ENCODE measurements at regions not wholly inside any gene's neighbourhood (a gene's known extent, or its start where the extent isn't known, plus 50 kb on each side); places are given as distances from the start of the nearest gene placed in this dataset.

GRCh38 chr7:38105874-38106483 lies 72.1 kb upstream of the STARD3NL start:
- no peaks in the 10 kb centered on the region for H3K9me3 ChIP-seq (ENCODE audit: low read depth, low read length)
- H3K4me3 ChIP-seq: no peak overlapping the region
- DNase-seq (ENCODE audit: low read depth, low spot score): no peak
- H3K36me3 ChIP-seq (ENCODE audit: insufficient read depth, low read length): no peaks in the 10 kb centered on the region
- no peak overlapping the region for H3K27ac ChIP-seq
- H3K9ac ChIP-seq (ENCODE audit: insufficient read length): no peak overlapping the region
- TF ChIP-seq FOXP2 (optimal IDR thresholded peaks at IDR 0.05; ENCODE audit: control extremely low read depth, extremely low read length, insufficient read depth) (no peak), EZH2 (IDR thresholded peaks at IDR 0.05) (no peak), POLR2AphosphoS5 (IDR thresholded peaks at IDR 0.05; ENCODE audit: borderline replicate concordance, low read depth, low read length) (no peak)

DNA sequence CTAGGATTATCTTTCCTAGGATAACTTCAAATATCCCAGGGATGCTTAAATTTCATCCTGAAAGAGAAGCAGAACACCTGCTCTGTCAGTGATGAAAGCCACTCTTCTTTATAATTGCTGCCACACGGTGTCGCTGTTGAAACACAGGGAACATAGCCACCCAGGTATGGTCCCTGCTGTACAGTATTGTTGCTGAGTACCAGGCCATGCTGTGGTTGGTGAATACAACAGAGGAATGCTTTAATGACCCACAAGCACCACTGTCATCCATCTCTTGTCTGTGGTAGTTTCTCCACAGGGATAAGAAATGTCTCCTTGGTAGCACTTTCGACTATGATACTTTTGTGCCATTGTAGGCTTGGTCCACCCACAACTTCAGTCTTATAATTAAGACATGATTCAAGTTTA lies 70.6 kb upstream of the STARD3NL start:
- no peak overlapping the region for H3K27ac ChIP-seq
- H3K9ac ChIP-seq (ENCODE audit: insufficient read length): no peak overlapping the region
- DNase-seq (ENCODE audit: low read depth, low spot score): no peak
- no peaks in the 10 kb centered on the region for H3K9me3 ChIP-seq (ENCODE audit: low read depth, low read length)
- TF ChIP-seq POLR2AphosphoS5 (IDR thresholded peaks at IDR 0.05; ENCODE audit: borderline replicate concordance, low read depth, low read length): no peak
- no peak for TF ChIP-seq FOXP2 (optimal IDR thresholded peaks at IDR 0.05; ENCODE audit: control extremely low read depth, extremely low read length, insufficient read depth)
- TF ChIP-seq EZH2 (IDR thresholded peaks at IDR 0.05): no peak
- no peaks in the 10 kb centered on the region for H3K36me3 ChIP-seq (ENCODE audit: insufficient read depth, low read length)
- H3K4me3 ChIP-seq: no peak overlapping the region

GRCh38 chr7:38112075-38112474 lies 66.0 kb upstream of the STARD3NL start:
- Histone ChIP-seq H3K4me3 (no peak overlapping the region), H3K9me3 (ENCODE audit: low read depth, low read length) (no peaks in the 10 kb centered on the region), H3K27ac (no peak overlapping the region), H3K36me3 (ENCODE audit: insufficient read depth, low read length) (no peaks in the 10 kb centered on the region), H3K9ac (ENCODE audit: insufficient read length) (no peak overlapping the region)
- no peak for TF ChIP-seq POLR2AphosphoS5 (IDR thresholded peaks at IDR 0.05; ENCODE audit: borderline replicate concordance, low read depth, low read length)
- TF ChIP-seq FOXP2 (optimal IDR thresholded peaks at IDR 0.05; ENCODE audit: control extremely low read depth, extremely low read length, insufficient read depth): no peak
- no peak for TF ChIP-seq EZH2 (IDR thresholded peaks at IDR 0.05)
- no peak for DNase-seq (ENCODE audit: low read depth, low spot score)

GRCh38 chr7:38120076-38120475 lies 58.0 kb upstream of the STARD3NL start:
- Histone ChIP-seq H3K9ac (ENCODE audit: insufficient read length) (no peak overlapping the region), H3K36me3 (ENCODE audit: insufficient read depth, low read length) (no peaks in the 10 kb centered on the region), H3K9me3 (ENCODE audit: low read depth, low read length) (no peaks in the 10 kb centered on the region), H3K27ac (no peak overlapping the region), H3K4me3 (no peak overlapping the region)
- no peak for DNase-seq (ENCODE audit: low read depth, low spot score)
- TF ChIP-seq EZH2 (IDR thresholded peaks at IDR 0.05) (no peak), FOXP2 (optimal IDR thresholded peaks at IDR 0.05; ENCODE audit: control extremely low read depth, extremely low read length, insufficient read depth) (no peak), POLR2AphosphoS5 (IDR thresholded peaks at IDR 0.05; ENCODE audit: borderline replicate concordance, low read depth, low read length) (no peak)

- Histone ChIP-seq H3K36me3 (ENCODE audit: insufficient read depth, low read length) (no peaks in the 10 kb centered on the region), H3K9ac (ENCODE audit: insufficient read length) (no peak overlapping the region), H3K4me3 (no peak overlapping the region), H3K9me3 (ENCODE audit: low read depth, low read length) (no peaks in the 10 kb centered on the region), H3K27ac (no peak overlapping the region)
- TF ChIP-seq POLR2AphosphoS5 (IDR thresholded peaks at IDR 0.05; ENCODE audit: borderline replicate concordance, low read depth, low read length): no peak
- no peak for TF ChIP-seq FOXP2 (optimal IDR thresholded peaks at IDR 0.05; ENCODE audit: control extremely low read depth, extremely low read length, insufficient read depth)
- no peak for TF ChIP-seq EZH2 (IDR thresholded peaks at IDR 0.05)
- DNase-seq (ENCODE audit: low read depth, low spot score): no peak
Measured at GRCh38 chr7:38122501-38122900, 55.5 kb upstream of the STARD3NL start.

DNA sequence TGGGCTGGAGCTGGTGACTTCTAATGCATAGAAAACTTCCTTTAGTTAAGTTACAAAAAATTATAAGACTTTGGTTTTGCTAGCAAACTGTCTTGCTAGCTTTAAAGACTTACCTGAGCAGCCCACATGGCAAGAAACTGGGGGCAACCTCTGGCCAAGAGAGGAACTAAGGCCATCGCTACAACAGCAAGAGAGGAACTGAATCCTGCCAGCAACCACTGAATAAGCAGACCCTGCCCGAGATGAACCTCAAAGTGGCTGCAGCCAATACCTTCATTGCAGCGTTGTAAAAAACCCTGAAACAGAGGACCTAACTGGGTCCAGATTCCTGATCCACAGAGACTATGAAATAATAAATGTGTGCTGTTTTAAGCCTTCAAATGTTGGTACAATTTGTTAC lies 54.6 kb upstream of the STARD3NL start:
- TF ChIP-seq FOXP2 (optimal IDR thresholded peaks at IDR 0.05; ENCODE audit: control extremely low read depth, extremely low read length, insufficient read depth): no peak
- no peak for TF ChIP-seq EZH2 (IDR thresholded peaks at IDR 0.05)
- TF ChIP-seq POLR2AphosphoS5 (IDR thresholded peaks at IDR 0.05; ENCODE audit: borderline replicate concordance, low read depth, low read length): no peak
- Histone ChIP-seq H3K9me3 (ENCODE audit: low read depth, low read length) (no peaks in the 10 kb centered on the region), H3K36me3 (ENCODE audit: insufficient read depth, low read length) (no peaks in the 10 kb centered on the region), H3K27ac (no peak overlapping the region), H3K4me3 (no peak overlapping the region), H3K9ac (ENCODE audit: insufficient read length) (no peak overlapping the region)
- no peak for DNase-seq (ENCODE audit: low read depth, low spot score)

- no peak overlapping the region for H3K9ac ChIP-seq (ENCODE audit: insufficient read length)
- no peaks in the 10 kb centered on the region for H3K9me3 ChIP-seq (ENCODE audit: low read depth, low read length)
- H3K4me3 ChIP-seq: no peak overlapping the region
- TF ChIP-seq POLR2AphosphoS5 (IDR thresholded peaks at IDR 0.05; ENCODE audit: borderline replicate concordance, low read depth, low read length): no peak
- TF ChIP-seq FOXP2 (optimal IDR thresholded peaks at IDR 0.05; ENCODE audit: control extremely low read depth, extremely low read length, insufficient read depth): no peak
- no peak for TF ChIP-seq EZH2 (IDR thresholded peaks at IDR 0.05)
- no peak overlapping the region for H3K27ac ChIP-seq
- no peak for DNase-seq (ENCODE audit: low read depth, low spot score)
- H3K36me3 ChIP-seq (ENCODE audit: insufficient read depth, low read length): no peaks in the 10 kb centered on the region
Measured at GRCh38 chr7:38127216-38128207, 50.5 kb upstream of the STARD3NL start.
